ENCODE measurements at regions not wholly inside any gene's neighbourhood (a gene's known extent, or its start where the extent isn't known, plus 50 kb on each side); places are given as distances from the start of the nearest gene placed in this dataset.

- TF ChIP-seq CTCF (tag by site-specific recombination; IDR thresholded peaks at IDR 0.05), result no peak
- TF ChIP-seq ZNF610 (tag by site-specific recombination; IDR thresholded peaks at IDR 0.05; ENCODE audit: borderline replicate concordance), result no peak
- TF ChIP-seq ZBTB49 (tag by site-specific recombination; IDR thresholded peaks at IDR 0.05; ENCODE audit: low read depth), result no peak
- no peak for TF ChIP-seq ZNF280D (tag by site-specific recombination; IDR thresholded peaks at IDR 0.05)
- no peak for TF ChIP-seq KLF10 (tag by site-specific recombination; IDR thresholded peaks at IDR 0.05)
- TF ChIP-seq TCF7L2 (IDR thresholded peaks at IDR 0.05; ENCODE audit: borderline replicate concordance, low read depth, low read length), result no peak
- TF ChIP-seq REST (tag by site-specific recombination; IDR thresholded peaks at IDR 0.05), result no peak
- no peak for TF ChIP-seq ZNF354C (tag by site-specific recombination; IDR thresholded peaks at IDR 0.05; ENCODE audit: borderline replicate concordance, low read depth)
- no peak for TF ChIP-seq ZBTB44 (tag by site-specific recombination; IDR thresholded peaks at IDR 0.05)
- no peak for TF ChIP-seq ZNF10 (tag by site-specific recombination; IDR thresholded peaks at IDR 0.05)
Observed at GRCh38 chr2:193333539-193333938, 1138.8 kb upstream of the TMEFF2 start.
